Panc1 (cell line): ENCODE measurements at regions not wholly inside any gene's neighbourhood (a gene's known extent, or its start where the extent isn't known, plus 50 kb on each side); places are given as distances from the start of the nearest gene placed in this dataset.

Experiments
- ATAC-seq: fragments of 200-7000 bp; cut with Tn5 transposase; 2 replicates; pipeline ENCODE4 v1.9.1; 2020; ENCODE audit warnings: mild to moderate bottlenecking, moderate library complexity
- BruUV-seq: library from RNA; stranded (reverse); fragments of 400-500 nt; replicated peaks from 2 replicates; lab custom pipeline; 2021; lab: Mats Ljungman, UMichigan
- CTCF ChIA-PET: fragments of 300-600 bp; sonication (Branson Sonifier 250); formaldehyde crosslinking; loops from one replicate; lab custom pipeline; 2022; ENCODE audit warnings: antibody characterized with exemption; lab: Charles Lee
- POLR2A ChIA-PET: fragments of 300-600 bp; sonication (Branson Sonifier 250); formaldehyde crosslinking; loops from one replicate; lab custom pipeline; 2022; ENCODE audit warnings: antibody characterized with exemption; lab: Charles Lee
- DNase-seq: peaks from one replicate; pipeline ENCODE4 v3.0.0-alpha.2; 2010; ENCODE audit warnings: low read depth, low spot score
- H3K27ac ChIP-seq: 2 replicates; pipeline ENCODE4 v1.5.1; 2011; ENCODE audit warnings: mild to moderate bottlenecking, low read length, inconsistent platforms
- H3K27me3 ChIP-seq: fragments of 200-500 bp; sonication (Bioruptor generic); 2 replicates; pipeline ENCODE4 v1.6.0; 2014; ENCODE audit warnings: low read length, inconsistent platforms; ENCODE audit not compliant: control insufficient read depth, insufficient read depth
- H3K36me3 ChIP-seq: fragments of 200-500 bp; sonication (Bioruptor generic); 2 replicates; pipeline ENCODE4 v1.5.1; 2014; ENCODE audit warnings: inconsistent platforms, mild to moderate bottlenecking, low read length, moderate library complexity; ENCODE audit not compliant: control insufficient read depth, insufficient read depth
- H3K4me1 ChIP-seq: 2 replicates; pipeline ENCODE4 v1.5.1; 2011; ENCODE audit warnings: inconsistent platforms, mild to moderate bottlenecking, low read length, moderate library complexity; ENCODE audit not compliant: control insufficient read depth, insufficient read depth
- H3K4me3 ChIP-seq, 2 experiments: 2 replicates each; pipeline ENCODE4 v1.5.1; 2011 to 2012; ENCODE audit warnings: low read depth in 2 of 2, low read length in 2 of 2, mild to moderate bottlenecking in 2 of 2, inconsistent platforms in 1 of 2, moderate library complexity in 1 of 2
- H3K9me3 ChIP-seq: fragments of 200-500 bp; sonication (Bioruptor generic); 2 replicates; pipeline ENCODE4 v1.5.1; 2014; ENCODE audit warnings: low read depth, mild to moderate bottlenecking, inconsistent platforms, low read length, moderate library complexity; ENCODE audit not compliant: control insufficient read depth, insufficient read depth
- POLR2AphosphoS5 ChIP-seq: IDR thresholded peaks from 2 replicates; pipeline ENCODE4 v1.6.1; 2012; ENCODE audit warnings: mild to moderate bottlenecking, low read depth, low read length, moderate library complexity
- SIN3A ChIP-seq: IDR thresholded peaks from 2 replicates; pipeline ENCODE4 v1.6.1; 2012; ENCODE audit warnings: low read depth, mild to moderate bottlenecking, low read length, moderate library complexity, borderline replicate concordance; ENCODE audit not compliant: insufficient read depth
- TCF7L2 ChIP-seq: IDR thresholded peaks from 2 replicates; pipeline ENCODE4 v1.6.1; 2011; ENCODE audit warnings: mild to moderate bottlenecking, low read depth, low read length, inconsistent platforms
- in situ Hi-C: cut with HindIII; loops from 2 replicates; pipeline ENCODE4 v1.10.0; 2016; ENCODE audit warnings: low sequenced_read_pairs, low pct_unique_long_range_greater_than_20kb
- intact Hi-C: fragments of 100-400 bp; cut with micrococcal nuclease; formaldehyde crosslinking; loops from one replicate; pipeline ENCODE4 v1.10.0; 2022; ENCODE audit not compliant: unreplicated experiment
- TF ChIP-seq, protein P1 (sequence below), 2 experiments: IDR thresholded peaks; 2 replicates each; pipeline ENCODE4 v1.6.1; 2011 to 2012; ENCODE audit warnings: low read depth in 2 of 2, control low read depth in 1 of 2, low read length in 1 of 2, mild to moderate bottlenecking in 1 of 2, moderate library complexity in 1 of 2; ENCODE audit not compliant: insufficient read depth in 1 of 2
- TF ChIP-seq, protein P2 (sequence below): fragments of 450-650 bp; IDR thresholded peaks from 2 replicates; pipeline ENCODE4 v1.5.1; 2017; ENCODE audit warnings: mild to moderate bottlenecking

DNA sequence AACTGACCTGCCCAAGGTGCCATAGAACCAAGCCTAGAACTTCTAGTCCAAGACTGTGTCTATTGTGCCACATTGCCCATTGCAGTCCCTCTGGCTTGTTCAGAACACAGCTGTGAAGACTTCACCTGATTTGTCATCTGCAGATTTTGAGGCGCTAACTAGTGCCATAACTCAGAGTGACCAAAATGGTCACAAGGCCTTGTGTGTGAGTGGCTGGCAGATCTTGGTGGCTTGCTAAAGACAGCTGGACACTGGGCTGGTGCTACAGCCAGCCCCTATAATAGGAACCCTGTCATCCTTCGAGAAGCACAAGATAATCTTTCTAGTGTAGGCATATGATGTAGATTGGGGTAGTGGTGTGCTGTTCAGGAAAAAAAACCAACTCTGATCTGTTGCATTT is 63.7 kb upstream of the IFNLR1 start:
- no TSS peak for BruUV-seq
- DNase-seq (no peak), ATAC-seq (no peak)
- ChIA-PET POLR2A (no interaction called here), CTCF (interaction anchor here (0.5 kb wide), 1 partner anchor 433 kb away, joined by 4 read pairs; no protein-coding TSS in a partner anchor)
- no peaks in the 10 kb centered on the region for H3K4me1 ChIP-seq
- H3K4me3 ChIP-seq = no peak overlapping the region
- TF ChIP-seq POLR2AphosphoS5 (no peak), SIN3A (no peak)
- TF ChIP-seq, protein P1, sequence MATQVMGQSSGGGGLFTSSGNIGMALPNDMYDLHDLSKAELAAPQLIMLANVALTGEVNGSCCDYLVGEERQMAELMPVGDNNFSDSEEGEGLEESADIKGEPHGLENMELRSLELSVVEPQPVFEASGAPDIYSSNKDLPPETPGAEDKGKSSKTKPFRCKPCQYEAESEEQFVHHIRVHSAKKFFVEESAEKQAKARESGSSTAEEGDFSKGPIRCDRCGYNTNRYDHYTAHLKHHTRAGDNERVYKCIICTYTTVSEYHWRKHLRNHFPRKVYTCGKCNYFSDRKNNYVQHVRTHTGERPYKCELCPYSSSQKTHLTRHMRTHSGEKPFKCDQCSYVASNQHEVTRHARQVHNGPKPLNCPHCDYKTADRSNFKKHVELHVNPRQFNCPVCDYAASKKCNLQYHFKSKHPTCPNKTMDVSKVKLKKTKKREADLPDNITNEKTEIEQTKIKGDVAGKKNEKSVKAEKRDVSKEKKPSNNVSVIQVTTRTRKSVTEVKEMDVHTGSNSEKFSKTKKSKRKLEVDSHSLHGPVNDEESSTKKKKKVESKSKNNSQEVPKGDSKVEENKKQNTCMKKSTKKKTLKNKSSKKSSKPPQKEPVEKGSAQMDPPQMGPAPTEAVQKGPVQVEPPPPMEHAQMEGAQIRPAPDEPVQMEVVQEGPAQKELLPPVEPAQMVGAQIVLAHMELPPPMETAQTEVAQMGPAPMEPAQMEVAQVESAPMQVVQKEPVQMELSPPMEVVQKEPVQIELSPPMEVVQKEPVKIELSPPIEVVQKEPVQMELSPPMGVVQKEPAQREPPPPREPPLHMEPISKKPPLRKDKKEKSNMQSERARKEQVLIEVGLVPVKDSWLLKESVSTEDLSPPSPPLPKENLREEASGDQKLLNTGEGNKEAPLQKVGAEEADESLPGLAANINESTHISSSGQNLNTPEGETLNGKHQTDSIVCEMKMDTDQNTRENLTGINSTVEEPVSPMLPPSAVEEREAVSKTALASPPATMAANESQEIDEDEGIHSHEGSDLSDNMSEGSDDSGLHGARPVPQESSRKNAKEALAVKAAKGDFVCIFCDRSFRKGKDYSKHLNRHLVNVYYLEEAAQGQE (IDR thresholded peaks at IDR 0.05; ENCODE audit: insufficient read depth in 1 of 2, low read depth in 2 of 2, low read length in 1 of 2) = no peak
- no peaks in the 10 kb centered on the region for H3K9me3 ChIP-seq
- H3K36me3 ChIP-seq = no peaks in the 10 kb centered on the region
- no peaks in the 10 kb centered on the region for H3K27me3 ChIP-seq
- no peak overlapping the region for H3K27ac ChIP-seq
- intact Hi-C loops (no loop called here), in situ Hi-C loops (no loop called here)

DNA sequence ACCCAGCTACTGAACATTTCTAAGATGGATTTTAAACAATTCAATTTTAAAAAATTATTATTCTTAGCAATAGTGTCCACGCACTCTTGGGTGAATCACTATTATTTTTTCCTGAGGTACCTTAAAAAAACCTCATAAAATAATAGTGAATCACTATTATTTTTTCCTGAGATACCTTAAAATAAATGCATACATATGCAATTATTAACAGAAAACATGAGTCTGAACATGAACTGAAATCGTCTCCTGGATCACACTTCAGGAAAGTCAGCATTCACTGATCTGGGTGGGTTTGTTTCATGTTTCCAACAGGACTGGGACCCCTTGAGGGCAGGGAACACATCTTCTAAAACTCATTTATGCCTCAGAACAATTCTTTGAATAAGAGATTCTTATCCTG is 63.1 kb upstream of the IFNLR1 start:
- in situ Hi-C loops (no loop called here), intact Hi-C loops (no loop called here)
- H3K9me3 ChIP-seq = no peaks in the 10 kb centered on the region
- no peak overlapping the region for H3K27ac ChIP-seq
- ChIA-PET POLR2A (no interaction called here), CTCF (interaction anchor here (0.7 kb wide), 1 partner anchor 1682 kb away, joined by 3 read pairs; no protein-coding TSS in a partner anchor)
- ATAC-seq (no peak), DNase-seq (no peak)
- no peaks in the 10 kb centered on the region for H3K4me1 ChIP-seq
- no peak for TF ChIP-seq POLR2AphosphoS5
- no peak for TF ChIP-seq TCF7L2
- TF ChIP-seq SIN3A = no peak
- TF ChIP-seq, protein P1 (IDR thresholded peaks at IDR 0.05; ENCODE audit: insufficient read depth in 1 of 2, low read depth in 2 of 2, low read length in 1 of 2) = no peak
- TF ChIP-seq, protein P2, sequence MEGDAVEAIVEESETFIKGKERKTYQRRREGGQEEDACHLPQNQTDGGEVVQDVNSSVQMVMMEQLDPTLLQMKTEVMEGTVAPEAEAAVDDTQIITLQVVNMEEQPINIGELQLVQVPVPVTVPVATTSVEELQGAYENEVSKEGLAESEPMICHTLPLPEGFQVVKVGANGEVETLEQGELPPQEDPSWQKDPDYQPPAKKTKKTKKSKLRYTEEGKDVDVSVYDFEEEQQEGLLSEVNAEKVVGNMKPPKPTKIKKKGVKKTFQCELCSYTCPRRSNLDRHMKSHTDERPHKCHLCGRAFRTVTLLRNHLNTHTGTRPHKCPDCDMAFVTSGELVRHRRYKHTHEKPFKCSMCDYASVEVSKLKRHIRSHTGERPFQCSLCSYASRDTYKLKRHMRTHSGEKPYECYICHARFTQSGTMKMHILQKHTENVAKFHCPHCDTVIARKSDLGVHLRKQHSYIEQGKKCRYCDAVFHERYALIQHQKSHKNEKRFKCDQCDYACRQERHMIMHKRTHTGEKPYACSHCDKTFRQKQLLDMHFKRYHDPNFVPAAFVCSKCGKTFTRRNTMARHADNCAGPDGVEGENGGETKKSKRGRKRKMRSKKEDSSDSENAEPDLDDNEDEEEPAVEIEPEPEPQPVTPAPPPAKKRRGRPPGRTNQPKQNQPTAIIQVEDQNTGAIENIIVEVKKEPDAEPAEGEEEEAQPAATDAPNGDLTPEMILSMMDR = no peak
- no TSS peak for BruUV-seq
- no peaks in the 10 kb centered on the region for H3K36me3 ChIP-seq
- H3K4me3 ChIP-seq = no peak overlapping the region
- H3K27me3 ChIP-seq = no peaks in the 10 kb centered on the region
